Endothelial cell of umbilical vein (primary cell): ENCODE measurements at regions not wholly inside any gene's neighbourhood (a gene's known extent, or its start where the extent isn't known, plus 50 kb on each side); places are given as distances from the start of the nearest gene placed in this dataset.

Source experiments
- BruUV-seq: library from RNA; stranded (reverse); fragments of 400-500 nt; replicated peaks from 2 replicates; lab custom pipeline; 2021; lab: Mats Ljungman, UMichigan
- CTCF ChIA-PET: fragments of 300-600, 350-600 bp; sonication (Branson Sonifier 250); formaldehyde crosslinking; loops from one replicate; lab custom pipeline; 2021; ENCODE audit warnings: antibody characterized with exemption, inconsistent platforms; lab: Charles Lee
- POLR2A ChIA-PET: fragments of 300-600, 350-600 bp; sonication (Branson Sonifier 250); formaldehyde crosslinking; loops from one replicate; lab custom pipeline; 2021; ENCODE audit warnings: antibody characterized with exemption, inconsistent platforms; lab: Charles Lee
- DNase-seq: peaks from one replicate; pipeline ENCODE4 v3.0.0-alpha.2; 2011; ENCODE audit warnings: low read depth, low spot score
- FAIRE-seq: peaks from 2 replicates; lab custom pipeline; 2011; peaks lifted over from hg19 to GRCh38; lab: Jason Lieb, UNC
- H2AFZ ChIP-seq: 2 replicates; pipeline ENCODE4 v1.6.0; 2012; ENCODE audit warnings: low read depth, low read length, control low read depth, inconsistent platforms
- H3K27ac ChIP-seq: 2 replicates; pipeline ENCODE4 v1.5.1; 2011; ENCODE audit warnings: low read depth, mild to moderate bottlenecking, control low read depth, low read length, moderate library complexity; ENCODE audit not compliant: insufficient read depth
- H3K27me3 ChIP-seq, 2 experiments: 2 replicates each; pipeline versions ENCODE4 v1.6.0 to v1.6.1; 2011; ENCODE audit warnings: low read length in 2 of 2, mixed read lengths in 1 of 2; ENCODE audit not compliant: control insufficient read depth in 2 of 2, insufficient read depth in 2 of 2
- H3K36me3 ChIP-seq, 2 experiments: 2 replicates in 1 of 2; 3 replicates in 1 of 2; pipeline ENCODE4 v1.5.1; 2011; ENCODE audit warnings: low read length in 2 of 2, mild to moderate bottlenecking in 1 of 2, moderate library complexity in 1 of 2; ENCODE audit not compliant: control insufficient read depth in 2 of 2, insufficient read depth in 2 of 2; ENCODE audit errors: extremely low read depth in 1 of 2
- H3K4me1 ChIP-seq: 3 replicates; pipeline ENCODE4 v1.5.1; 2011; ENCODE audit warnings: mild to moderate bottlenecking, low read length; ENCODE audit not compliant: control insufficient read depth, insufficient read depth; ENCODE audit errors: extremely low read depth
- H3K4me2 ChIP-seq: 2 replicates; pipeline ENCODE4 v1.6.1; 2011; ENCODE audit warnings: low read length, control low read depth, mixed read lengths; ENCODE audit not compliant: insufficient read depth
- H3K4me3 ChIP-seq, 3 experiments: fragments of 200-600 bp in 1 of 3; sonication (generic), shearing (Covaris generic) in 1 of 3; replicated peaks in 1 of 3; 2 replicates each; pipeline ENCODE4 v1.5.1; 2011 to 2016; ENCODE audit warnings: control low read depth in 3 of 3, low read length in 3 of 3, mild to moderate bottlenecking in 2 of 3, inconsistent platforms in 1 of 3, low read depth in 1 of 3, moderate library complexity in 1 of 3; ENCODE audit not compliant: insufficient read depth in 1 of 3
- H3K79me2 ChIP-seq: 2 replicates; pipeline ENCODE4 v1.6.0; 2012; ENCODE audit warnings: low read length, inconsistent platforms; ENCODE audit not compliant: control insufficient read depth, insufficient read depth
- H3K9ac ChIP-seq: replicated peaks from 2 replicates; pipeline ENCODE3; 2011; ENCODE audit warnings: low read length, control low read depth; ENCODE audit not compliant: insufficient read depth; ENCODE audit errors: extremely low read depth
- H3K9me1 ChIP-seq: replicated peaks from 3 replicates; pipeline ENCODE4 v1.6.0; 2011; ENCODE audit warnings: mild to moderate bottlenecking, low read length; ENCODE audit not compliant: control insufficient read depth, insufficient read depth; ENCODE audit errors: extremely low read depth
- H3K9me3 ChIP-seq: replicated peaks from 2 replicates; pipeline ENCODE4 v1.5.1; 2012; ENCODE audit warnings: low read length, inconsistent platforms; ENCODE audit not compliant: control insufficient read depth, insufficient read depth
- H4K20me1 ChIP-seq: replicated peaks from 2 replicates; pipeline ENCODE3; 2011; ENCODE audit warnings: mild to moderate bottlenecking, low read length; ENCODE audit not compliant: control insufficient read depth, insufficient read depth; ENCODE audit errors: extremely low read depth
- EZH2 ChIP-seq: IDR thresholded peaks from 2 replicates; pipeline ENCODE4 v1.6.1; 2012; ENCODE audit warnings: borderline replicate concordance, low read depth, mild to moderate bottlenecking, moderate library complexity, low read length, inconsistent platforms; ENCODE audit not compliant: severe bottlenecking
- FOS ChIP-seq: IDR thresholded peaks from 2 replicates; pipeline ENCODE4 v1.6.1; 2011; ENCODE audit warnings: mild to moderate bottlenecking, low read length, moderate library complexity, borderline replicate concordance; ENCODE audit not compliant: insufficient read depth
- GATA2 ChIP-seq: IDR thresholded peaks from 2 replicates; pipeline ENCODE4 v1.7.0; 2011; ENCODE audit warnings: low read depth, mild to moderate bottlenecking, moderate library complexity, mixed read lengths, low read length; ENCODE audit not compliant: insufficient read length, insufficient read depth
- JUN ChIP-seq: IDR thresholded peaks from 2 replicates; pipeline ENCODE4 v1.6.1; 2011; ENCODE audit warnings: borderline replicate concordance, low read depth; ENCODE audit not compliant: insufficient read length, insufficient read depth
- MYC ChIP-seq: IDR thresholded peaks from one replicate; pipeline ENCODE4 v1.6.1; 2011; ENCODE audit warnings: mild to moderate bottlenecking, low read depth, low read length
- POLR2A ChIP-seq: IDR thresholded peaks from 2 replicates; pipeline ENCODE4 v1.6.1; 2012; ENCODE audit warnings: low read depth, mild to moderate bottlenecking, control low read depth, low read length
- POLR2AphosphoS5 ChIP-seq: IDR thresholded peaks from 2 replicates; pipeline ENCODE4 v1.6.1; 2012; ENCODE audit warnings: low read depth, mild to moderate bottlenecking, control low read depth, low read length, moderate library complexity; ENCODE audit not compliant: insufficient read depth
- dilution Hi-C: fragments of 300-500 bp; cut with MboI; formaldehyde crosslinking; loops from one replicate; pipeline ENCODE4 v1.15.0; 2019; ENCODE audit warnings: low sequenced_read_pairs; ENCODE audit not compliant: extremely low pct_ligation_motif_present
- intact Hi-C: fragments of 100-400 bp; cut with micrococcal nuclease; formaldehyde crosslinking; loops from one replicate; pipeline ENCODE4 v1.10.0; 2022
- TF ChIP-seq, protein P1 (sequence below): IDR thresholded peaks from 2 replicates; pipeline ENCODE4 v1.6.1; 2011; ENCODE audit not compliant: insufficient read depth, insufficient read length
- TF ChIP-seq, protein P2 (sequence below), 2 donors: IDR thresholded peaks; 1 replicate in 1 of 2; 2 replicates in 1 of 2; pipeline ENCODE4 v1.5.1; 2011; ENCODE audit warnings: low read length in 2 of 2, mild to moderate bottlenecking in 2 of 2, moderate library complexity in 2 of 2, control low read depth in 1 of 2, inconsistent platforms in 1 of 2, low read depth in 1 of 2; ENCODE audit not compliant: insufficient read depth in 1 of 2; ENCODE audit errors: extremely low read depth in 1 of 2

DNA sequence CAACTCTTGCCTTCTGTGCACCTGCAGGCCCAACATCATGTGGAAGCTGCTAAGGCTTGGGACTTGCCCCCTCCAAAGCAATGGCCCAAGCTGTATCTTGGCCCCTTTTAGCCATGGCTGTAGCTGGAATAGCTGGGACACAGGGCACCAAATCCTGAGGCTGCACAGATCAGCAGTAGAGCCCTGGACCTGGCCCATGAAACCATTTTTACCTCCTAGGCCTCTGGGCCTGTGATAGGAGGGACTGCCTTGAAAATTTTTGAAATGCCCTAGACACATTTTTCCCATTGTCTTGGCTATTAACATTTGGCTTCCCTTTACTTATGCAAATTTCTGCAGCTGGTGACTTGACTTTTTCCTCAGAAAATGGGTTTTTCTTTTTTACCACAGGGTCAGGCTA lies 68.7 kb downstream of the ING1 start:
- Histone ChIP-seq H3K9me1 (no peaks in the 10 kb centered on the region), H3K79me2 (no peaks in the 10 kb centered on the region), H3K4me1 (no peaks in the 10 kb centered on the region), H3K9me3 (no peaks in the 10 kb centered on the region), H3K4me2 (no peak overlapping the region), H3K27me3 (peaks cover 6 to 10% of the 10 kb centered on the region in 2 experiments), H4K20me1 (no peaks in the 10 kb centered on the region), H3K9ac (no peak overlapping the region), H3K36me3 (no peaks in the 10 kb centered on the region), H2AFZ (no peak overlapping the region), H3K27ac (no peak overlapping the region), H3K4me3 (no peak overlapping the region)
- ChIA-PET CTCF (no interaction called here), POLR2A (no interaction called here)
- TF ChIP-seq JUN (no peak), MYC (no peak), EZH2 (no peak), POLR2A (no peak), GATA2 (no peak), POLR2AphosphoS5 (no peak), FOS (no peak)
- TF ChIP-seq, protein P1, sequence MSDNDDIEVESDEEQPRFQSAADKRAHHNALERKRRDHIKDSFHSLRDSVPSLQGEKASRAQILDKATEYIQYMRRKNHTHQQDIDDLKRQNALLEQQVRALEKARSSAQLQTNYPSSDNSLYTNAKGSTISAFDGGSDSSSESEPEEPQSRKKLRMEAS = no peak
- TF ChIP-seq, protein P2, sequence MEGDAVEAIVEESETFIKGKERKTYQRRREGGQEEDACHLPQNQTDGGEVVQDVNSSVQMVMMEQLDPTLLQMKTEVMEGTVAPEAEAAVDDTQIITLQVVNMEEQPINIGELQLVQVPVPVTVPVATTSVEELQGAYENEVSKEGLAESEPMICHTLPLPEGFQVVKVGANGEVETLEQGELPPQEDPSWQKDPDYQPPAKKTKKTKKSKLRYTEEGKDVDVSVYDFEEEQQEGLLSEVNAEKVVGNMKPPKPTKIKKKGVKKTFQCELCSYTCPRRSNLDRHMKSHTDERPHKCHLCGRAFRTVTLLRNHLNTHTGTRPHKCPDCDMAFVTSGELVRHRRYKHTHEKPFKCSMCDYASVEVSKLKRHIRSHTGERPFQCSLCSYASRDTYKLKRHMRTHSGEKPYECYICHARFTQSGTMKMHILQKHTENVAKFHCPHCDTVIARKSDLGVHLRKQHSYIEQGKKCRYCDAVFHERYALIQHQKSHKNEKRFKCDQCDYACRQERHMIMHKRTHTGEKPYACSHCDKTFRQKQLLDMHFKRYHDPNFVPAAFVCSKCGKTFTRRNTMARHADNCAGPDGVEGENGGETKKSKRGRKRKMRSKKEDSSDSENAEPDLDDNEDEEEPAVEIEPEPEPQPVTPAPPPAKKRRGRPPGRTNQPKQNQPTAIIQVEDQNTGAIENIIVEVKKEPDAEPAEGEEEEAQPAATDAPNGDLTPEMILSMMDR (IDR thresholded peaks at IDR 0.05; ENCODE audit: extremely low read depth in 1 of 2, insufficient read depth in 1 of 2, low read depth in 1 of 2, low read length in 2 of 2) = no peak
- dilution Hi-C loops (no loop called here), intact Hi-C loops (no loop called here)
- no peak for DNase-seq
- no peak for FAIRE-seq
- no TSS peak for BruUV-seq
